ENCODE measurements at regions not wholly inside any gene's neighbourhood (a gene's known extent, or its start where the extent isn't known, plus 50 kb on each side); places are given as distances from the start of the nearest gene placed in this dataset.

- peak; percentile 43 for DNase-seq
- Histone ChIP-seq H3K27me3 (replicated peaks) (no peaks in the 10 kb centered on the region), H3K27ac (peak overlapping the region; percentile 84), H3K36me3 (replicated peaks) (no peaks in the 10 kb centered on the region), H3K4me3 (ENCODE audit: low read depth, low read length) (no peak overlapping the region)
- TF ChIP-seq CTCF (IDR thresholded peaks at IDR 0.05; ENCODE audit: low read depth, low read length, missing control alignments): no peak
- in situ Hi-C loops (cut with HindIII; ENCODE audit: low pct_ligation_motif_present, low sequenced_read_pairs): no loop called here
These were observed 100.9 kb upstream of the RUNX3 start for GRCh38 chr1:25030674-25031589.

GRCh38 chr1:25030012-25030411 is 99.9 kb upstream of the RUNX3 start:
- DNase-seq: no peak
- in situ Hi-C loops (cut with HindIII; ENCODE audit: low pct_ligation_motif_present, low sequenced_read_pairs): no loop called here
- Histone ChIP-seq H3K36me3 (replicated peaks) (no peaks in the 10 kb centered on the region), H3K27me3 (replicated peaks) (no peaks in the 10 kb centered on the region), H3K4me3 (ENCODE audit: low read depth, low read length) (no peak overlapping the region), H3K27ac (no peak overlapping the region)
- TF ChIP-seq CTCF (IDR thresholded peaks at IDR 0.05; ENCODE audit: low read depth, low read length, missing control alignments): no peak

- in situ Hi-C loops (cut with HindIII; ENCODE audit: low pct_ligation_motif_present, low sequenced_read_pairs): no loop called here
- no peak for TF ChIP-seq CTCF (IDR thresholded peaks at IDR 0.05; ENCODE audit: low read depth, low read length, missing control alignments)
- Histone ChIP-seq H3K4me3 (ENCODE audit: low read depth, low read length) (no peak overlapping the region), H3K36me3 (replicated peaks) (no peaks in the 10 kb centered on the region), H3K27me3 (replicated peaks) (no peaks in the 10 kb centered on the region), H3K27ac (no peak overlapping the region)
- no peak for DNase-seq
These were observed 99.0 kb upstream of the RUNX3 start for GRCh38 chr1:25028907-25029599.

- Histone ChIP-seq H3K27me3 (replicated peaks) (no peaks in the 10 kb centered on the region), H3K27ac (no peak overlapping the region), H3K4me3 (ENCODE audit: low read depth, low read length) (no peak overlapping the region), H3K36me3 (replicated peaks) (no peaks in the 10 kb centered on the region)
- no peak for TF ChIP-seq CTCF (IDR thresholded peaks at IDR 0.05; ENCODE audit: low read depth, low read length, missing control alignments)
- DNase-seq: no peak
- in situ Hi-C loops (cut with HindIII; ENCODE audit: low pct_ligation_motif_present, low sequenced_read_pairs): no loop called here
These were observed 98.5 kb upstream of the RUNX3 start for GRCh38 chr1:25028587-25028906.

GRCh38 chr1:25027822-25028586 is 97.9 kb upstream of the RUNX3 start:
- in situ Hi-C loops (cut with HindIII; ENCODE audit: low pct_ligation_motif_present, low sequenced_read_pairs): no loop called here
- H3K4me3 ChIP-seq (ENCODE audit: low read depth, low read length): no peak overlapping the region
- no peaks in the 10 kb centered on the region for H3K36me3 ChIP-seq (replicated peaks)
- no peaks in the 10 kb centered on the region for H3K27me3 ChIP-seq (replicated peaks)
- no peak overlapping the region for H3K27ac ChIP-seq
- TF ChIP-seq CTCF (IDR thresholded peaks at IDR 0.05; ENCODE audit: low read depth, low read length, missing control alignments): no peak
- no peak for DNase-seq
